Naive thymus-derived CD8-positive, alpha-beta T cell (primary cell): ENCODE measurements at regions not wholly inside any gene's neighbourhood (a gene's known extent, or its start where the extent isn't known, plus 50 kb on each side); places are given as distances from the start of the nearest gene placed in this dataset.

Experiments
- ATAC-seq, 2 donors: fragments of 150-1000 bp; cut with Tn5 transposase in 1 of 2; sonication (Bioruptor Pico), chemical (Tn5 transposase) in 1 of 2; 1 replicate in 1 of 2; 2 replicates in 1 of 2; pipeline ENCODE4 v1.10.0; 2021; ENCODE audit warnings: mild to moderate bottlenecking in 2 of 2, moderate library complexity in 2 of 2
- POLR2A ChIA-PET: fragments of 350-600 bp; sonication (Branson Sonifier 250); formaldehyde crosslinking; loops from one replicate; lab custom pipeline; 2021; ENCODE audit warnings: antibody characterized with exemption; lab: Charles Lee
- DNase-seq, 10 donors: peaks; one replicate each; pipeline versions ENCODE4 v3.0.0 to v3.0.0-alpha.2; 2020 to 2022
- H3K27ac Mint-ChIP-seq, 10 donors: one replicate each; pipeline ENCODE4 v1.8.0; 2020 to 2022; ENCODE audit warnings: mild to moderate bottlenecking in 10 of 10, mixed read lengths in 10 of 10, moderate library complexity in 4 of 10, inconsistent platforms in 1 of 10
- H3K27me3 Mint-ChIP-seq, 5 donors: one replicate each; pipeline ENCODE4 v1.8.0; 2021 to 2022; ENCODE audit warnings: mixed read lengths in 5 of 5
- H3K36me3 Mint-ChIP-seq, 3 donors: one replicate each; pipeline ENCODE4 v1.8.0; 2020 to 2022; ENCODE audit warnings: mixed read lengths in 3 of 3, mild to moderate bottlenecking in 2 of 3, inconsistent platforms in 1 of 3
- H3K4me1 Mint-ChIP-seq, 4 donors: one replicate each; pipeline ENCODE4 v1.8.0; 2021 to 2022; ENCODE audit warnings: mixed read lengths in 4 of 4
- H3K4me3 Mint-ChIP-seq, 10 donors: one replicate each; pipeline ENCODE4 v1.8.0; 2020 to 2022; ENCODE audit warnings: mild to moderate bottlenecking in 10 of 10, mixed read lengths in 10 of 10, moderate library complexity in 6 of 10, inconsistent platforms in 1 of 10
- H3K9me3 Mint-ChIP-seq, 9 donors: one replicate each; pipeline ENCODE4 v1.8.0; 2020 to 2022; ENCODE audit warnings: mixed read lengths in 9 of 9, mild to moderate bottlenecking in 3 of 9, inconsistent platforms in 1 of 9, moderate library complexity in 1 of 9

DNA sequence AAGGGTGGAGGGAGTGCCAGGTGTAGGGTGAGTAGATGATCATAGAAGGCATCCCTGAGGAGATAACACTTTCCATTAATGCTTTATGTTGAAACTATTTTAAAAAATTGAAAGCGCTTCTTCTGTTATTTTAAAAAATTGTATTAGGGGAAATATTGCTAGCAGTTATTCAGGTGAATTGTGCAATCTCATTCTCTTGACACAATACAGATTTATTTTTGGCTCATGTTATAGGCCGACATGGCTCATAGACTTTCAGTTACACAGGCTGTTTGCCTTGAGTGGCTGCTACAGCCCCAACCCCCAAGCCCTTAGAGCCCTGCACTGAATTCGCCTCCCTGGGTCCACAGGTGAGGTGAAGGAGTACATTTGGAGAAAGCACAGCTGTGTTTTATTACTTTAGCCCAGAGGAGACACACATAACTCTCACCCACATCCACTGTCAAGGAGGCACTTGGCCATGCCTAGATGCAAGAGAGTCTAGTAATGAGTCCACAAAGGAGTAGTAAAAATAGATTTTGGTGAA lies 228.2 kb downstream of the RFPL4B start:
- H3K27ac Mint-ChIP-seq, result no peak overlapping the region
- no peaks in the 10 kb centered on the region for H3K4me1 Mint-ChIP-seq
- DNase-seq (no peak), ATAC-seq (no peak)
- H3K36me3 Mint-ChIP-seq, result no peaks in the 10 kb centered on the region
- POLR2A ChIA-PET, result no interaction called here
- no peaks in the 10 kb centered on the region for H3K27me3 Mint-ChIP-seq
- H3K9me3 Mint-ChIP-seq, result peaks cover 0 to 3% (median 0%) of the 10 kb centered on the region in 9 donors
- H3K4me3 Mint-ChIP-seq, result no peak overlapping the region

DNA sequence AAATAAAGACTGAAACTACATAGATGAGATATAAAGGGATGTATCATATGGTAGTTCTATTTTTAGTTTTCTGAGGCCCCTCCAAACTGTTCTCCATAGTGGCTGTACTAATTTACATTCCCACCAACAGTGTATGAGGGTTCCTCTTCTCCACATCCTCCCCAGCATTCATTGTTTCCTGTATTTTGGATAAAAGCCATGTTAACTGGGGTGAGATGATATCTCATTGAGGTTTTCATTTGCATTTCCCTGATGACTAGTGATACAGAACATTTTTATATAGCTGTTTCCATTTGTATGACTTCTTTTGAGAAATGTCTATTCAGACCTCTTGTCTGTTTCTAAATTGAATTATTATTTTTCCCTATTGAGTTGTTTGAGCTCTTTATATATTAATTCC lies 229.3 kb downstream of the RFPL4B start:
- ATAC-seq, result no peak
- Mint-ChIP-seq H3K36me3 (no peaks in the 10 kb centered on the region), H3K4me1 (no peaks in the 10 kb centered on the region), H3K27ac (no peak overlapping the region), H3K4me3 (no peak overlapping the region), H3K9me3 (peaks cover 0 to 3% (median 0%) of the 10 kb centered on the region in 9 donors), H3K27me3 (no peaks in the 10 kb centered on the region)
- DNase-seq, result no peak
- POLR2A ChIA-PET, result no interaction called here

DNA sequence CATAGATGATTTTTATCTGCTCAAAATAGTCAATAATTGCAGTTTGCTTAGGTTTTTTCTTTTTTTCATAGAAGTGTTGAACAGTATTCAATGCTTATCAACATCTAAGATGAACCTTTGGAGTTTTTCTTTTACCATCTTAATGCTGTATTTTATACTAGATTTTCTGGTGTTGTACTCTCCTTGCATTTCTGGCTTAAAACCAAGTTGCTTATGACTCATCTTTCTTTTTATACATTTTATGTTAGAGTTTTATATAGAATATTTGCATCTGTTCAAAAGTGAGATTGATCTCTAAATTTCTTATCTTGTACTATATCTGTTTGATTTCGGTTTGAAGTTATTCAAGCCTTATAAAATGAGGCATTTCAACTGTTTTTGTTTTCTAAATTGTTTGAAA lies 232.5 kb downstream of the RFPL4B start:
- Mint-ChIP-seq H3K36me3 (no peaks in the 10 kb centered on the region), H3K4me3 (no peak overlapping the region), H3K27me3 (no peaks in the 10 kb centered on the region), H3K27ac (no peak overlapping the region), H3K9me3 (peaks cover 0 to 9% (median 3%) of the 10 kb centered on the region in 9 donors), H3K4me1 (no peaks in the 10 kb centered on the region)
- DNase-seq, result no peak
- no peak for ATAC-seq
- POLR2A ChIA-PET, result no interaction called here

DNA sequence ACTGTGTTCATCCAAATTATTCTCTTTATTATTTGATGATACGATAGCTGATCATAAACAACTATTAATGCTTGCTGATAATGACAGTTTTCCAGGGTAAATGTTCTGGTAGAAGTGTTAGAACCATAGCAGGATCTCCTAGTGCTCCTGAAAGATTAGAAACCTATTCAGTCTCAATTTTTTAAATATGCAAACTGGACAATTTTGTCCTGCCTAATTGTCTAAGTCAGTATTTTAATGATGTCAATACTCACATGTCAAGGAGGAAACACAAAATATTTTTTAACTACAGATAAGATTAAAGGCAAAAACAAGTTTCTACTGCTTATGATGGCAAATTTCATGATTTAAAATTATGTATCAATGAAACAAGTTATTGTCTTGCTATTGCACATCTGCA lies 233.9 kb downstream of the RFPL4B start:
- no peak for DNase-seq
- H3K4me3 Mint-ChIP-seq, result no peak overlapping the region
- H3K36me3 Mint-ChIP-seq, result no peaks in the 10 kb centered on the region
- no peaks in the 10 kb centered on the region for H3K4me1 Mint-ChIP-seq
- no peak overlapping the region for H3K27ac Mint-ChIP-seq
- ATAC-seq, result no peak
- peaks cover 0 to 9% (median 4%) of the 10 kb centered on the region in 9 donors for H3K9me3 Mint-ChIP-seq
- POLR2A ChIA-PET, result no interaction called here
- H3K27me3 Mint-ChIP-seq, result no peaks in the 10 kb centered on the region

DNA sequence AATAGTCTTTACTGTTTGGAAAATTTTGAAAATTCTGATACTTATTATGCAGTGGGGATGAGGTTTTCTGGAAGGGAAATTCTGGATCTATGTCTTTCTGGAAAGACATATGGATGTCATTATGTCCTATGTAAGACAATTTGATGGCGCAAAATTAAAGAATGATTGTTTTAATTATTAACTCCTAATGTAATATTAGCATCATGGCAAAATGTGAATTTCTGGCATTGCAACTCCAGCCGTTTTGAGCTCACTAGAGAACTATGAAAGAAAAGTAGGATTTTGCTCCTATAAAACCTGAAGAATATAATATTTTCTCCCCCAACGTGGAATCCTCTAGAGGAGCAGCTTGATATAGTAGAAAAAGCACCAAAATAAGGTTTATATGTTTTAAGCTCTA lies 243.2 kb downstream of the RFPL4B start:
- H3K27ac Mint-ChIP-seq, result no peak overlapping the region
- H3K9me3 Mint-ChIP-seq, result peaks cover 1 to 18% (median 8%) of the 10 kb centered on the region in 9 donors
- peaks cover 0 to 1% (median 0%) of the 10 kb centered on the region in 5 donors for H3K27me3 Mint-ChIP-seq
- DNase-seq (no peak), ATAC-seq (no peak)
- POLR2A ChIA-PET, result no interaction called here
- H3K4me1 Mint-ChIP-seq, result no peaks in the 10 kb centered on the region
- peaks cover 0 to 6% (median 0%) of the 10 kb centered on the region in 3 donors for H3K36me3 Mint-ChIP-seq
- H3K4me3 Mint-ChIP-seq, result no peak overlapping the region

DNA sequence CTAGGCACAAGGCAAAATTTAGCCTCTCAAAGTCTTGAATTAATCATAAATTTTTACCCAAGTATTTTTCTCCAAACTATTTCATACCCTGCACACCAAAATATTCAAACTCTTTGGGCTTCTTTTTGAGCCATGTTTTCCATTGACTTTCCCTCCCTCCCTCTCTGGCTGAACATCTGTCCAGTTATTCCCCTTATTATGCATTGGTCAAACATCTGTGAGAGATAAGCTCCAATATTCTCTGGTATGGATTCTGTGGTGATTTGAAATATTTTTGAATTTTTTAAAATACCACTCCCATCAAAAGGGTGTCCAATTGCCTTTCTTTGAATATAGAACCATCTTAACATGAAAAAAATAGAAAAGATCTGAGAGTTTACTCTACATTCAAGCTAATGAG lies 244.2 kb downstream of the RFPL4B start:
- Mint-ChIP-seq H3K9me3 (peaks cover 2 to 25% (median 9%) of the 10 kb centered on the region in 9 donors), H3K36me3 (peaks cover 0 to 6% (median 0%) of the 10 kb centered on the region in 3 donors), H3K27me3 (peaks cover 0 to 1% (median 0%) of the 10 kb centered on the region in 5 donors), H3K4me1 (no peaks in the 10 kb centered on the region), H3K27ac (no peak overlapping the region), H3K4me3 (no peak overlapping the region)
- POLR2A ChIA-PET, result no interaction called here
- no peak for DNase-seq
- no peak for ATAC-seq

DNA sequence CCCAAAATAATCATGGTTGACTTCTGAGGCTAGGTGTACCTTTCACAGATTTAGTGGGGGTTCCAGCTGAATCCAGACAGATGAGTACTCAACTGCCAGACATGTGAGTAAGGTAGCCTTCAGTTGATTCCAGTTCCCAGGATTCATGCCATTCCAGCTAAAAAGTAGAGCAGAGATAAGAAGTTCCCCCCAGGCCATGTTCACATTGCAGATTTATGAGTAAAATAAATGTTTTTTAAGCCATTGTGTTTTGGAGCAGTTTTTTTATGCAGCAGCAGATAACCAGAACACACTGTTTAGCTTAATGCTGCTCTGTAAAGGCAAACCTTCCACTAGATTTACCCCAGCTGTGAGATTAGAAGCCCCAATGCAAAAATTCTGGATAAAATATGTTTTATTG lies 245.0 kb downstream of the RFPL4B start:
- peaks cover 0 to 1% (median 0%) of the 10 kb centered on the region in 5 donors for H3K27me3 Mint-ChIP-seq
- no peak overlapping the region for H3K4me3 Mint-ChIP-seq

DNA sequence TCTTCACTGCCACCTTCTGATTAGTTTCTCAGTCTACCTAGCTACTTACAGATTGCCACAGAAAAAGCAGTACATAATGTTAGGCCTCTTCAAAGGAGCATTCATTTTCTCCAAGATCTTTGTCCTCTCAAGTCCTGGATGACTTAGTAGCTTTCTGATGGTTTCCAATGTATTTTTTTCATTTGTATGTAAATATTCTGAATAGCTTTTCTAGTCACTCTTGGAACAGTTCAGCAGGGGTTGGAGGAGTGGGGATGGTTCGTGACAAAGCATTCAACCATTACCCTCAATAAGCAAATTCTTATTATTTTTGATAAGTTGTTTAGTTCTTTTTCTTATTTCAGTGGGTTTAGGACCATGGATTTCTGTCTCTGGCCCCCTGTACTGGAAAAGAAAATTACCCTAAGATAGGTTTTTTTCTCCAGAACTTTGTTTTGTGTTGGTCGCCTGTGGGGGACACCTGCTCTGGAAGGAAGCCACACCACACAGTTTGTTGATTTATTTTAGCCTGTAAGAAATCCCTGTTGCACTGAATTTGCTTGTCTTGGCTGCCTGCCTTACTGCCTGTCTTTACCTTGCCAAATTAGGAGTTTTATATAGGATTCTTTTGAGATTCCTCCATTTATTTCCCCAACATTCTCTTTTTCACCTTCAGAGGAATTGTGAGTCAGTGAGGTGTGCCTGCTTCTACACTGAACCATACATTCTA lies 247.9 kb downstream of the RFPL4B start:
- no peak overlapping the region for H3K4me3 Mint-ChIP-seq
- no peak overlapping the region for H3K27ac Mint-ChIP-seq
- peaks cover 0 to 22% (median 9%) of the 10 kb centered on the region in 9 donors for H3K9me3 Mint-ChIP-seq
- ATAC-seq (no peak), DNase-seq (no peak)
- peaks cover 0 to 6% (median 0%) of the 10 kb centered on the region in 3 donors for H3K36me3 Mint-ChIP-seq
- H3K27me3 Mint-ChIP-seq, result peaks cover 0 to 3% (median 0%) of the 10 kb centered on the region in 5 donors
- H3K4me1 Mint-ChIP-seq, result no peaks in the 10 kb centered on the region
- POLR2A ChIA-PET, result no interaction called here

More for the DNA sequence above, 245.0 kb downstream of the RFPL4B start:
- no peaks in the 10 kb centered on the region for H3K4me1 Mint-ChIP-seq
- POLR2A ChIA-PET, result no interaction called here
- no peak for DNase-seq
- H3K27ac Mint-ChIP-seq, result no peak overlapping the region
- peaks cover under 1 to 25% (median 9%) of the 10 kb centered on the region in 9 donors for H3K9me3 Mint-ChIP-seq
- no peak for ATAC-seq
- H3K36me3 Mint-ChIP-seq, result peaks cover 0 to 6% (median 0%) of the 10 kb centered on the region in 3 donors

DNA sequence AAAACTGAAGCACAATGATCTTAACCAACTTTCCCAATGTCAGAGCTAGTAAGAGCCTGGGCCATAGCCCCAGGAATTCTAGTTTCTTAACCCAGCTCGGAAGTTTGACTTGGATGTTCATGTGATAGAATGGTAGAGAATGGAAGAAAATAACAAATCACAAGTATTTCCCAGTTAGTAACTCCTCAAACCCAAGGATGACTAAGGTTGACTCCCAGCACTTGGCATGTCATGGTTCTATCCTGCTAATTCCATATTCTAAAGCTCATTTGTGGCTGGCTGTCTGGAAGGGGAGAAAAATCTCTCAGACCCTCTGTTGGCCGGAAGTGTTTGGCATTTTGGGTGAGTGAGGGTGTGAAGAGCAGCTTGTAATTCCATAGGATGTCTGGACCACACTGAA lies 248.7 kb downstream of the RFPL4B start:
- peaks cover 0 to 3% (median 0%) of the 10 kb centered on the region in 5 donors for H3K27me3 Mint-ChIP-seq
- H3K4me1 Mint-ChIP-seq, result no peaks in the 10 kb centered on the region
- POLR2A ChIA-PET, result no interaction called here
- no peak for DNase-seq
- ATAC-seq, result no peak
- H3K9me3 Mint-ChIP-seq, result peaks cover 0 to 22% (median 8%) of the 10 kb centered on the region in 9 donors
- H3K27ac Mint-ChIP-seq, result no peak overlapping the region
- H3K4me3 Mint-ChIP-seq, result no peak overlapping the region
- H3K36me3 Mint-ChIP-seq, result peaks cover 0 to 6% (median 0%) of the 10 kb centered on the region in 3 donors

DNA sequence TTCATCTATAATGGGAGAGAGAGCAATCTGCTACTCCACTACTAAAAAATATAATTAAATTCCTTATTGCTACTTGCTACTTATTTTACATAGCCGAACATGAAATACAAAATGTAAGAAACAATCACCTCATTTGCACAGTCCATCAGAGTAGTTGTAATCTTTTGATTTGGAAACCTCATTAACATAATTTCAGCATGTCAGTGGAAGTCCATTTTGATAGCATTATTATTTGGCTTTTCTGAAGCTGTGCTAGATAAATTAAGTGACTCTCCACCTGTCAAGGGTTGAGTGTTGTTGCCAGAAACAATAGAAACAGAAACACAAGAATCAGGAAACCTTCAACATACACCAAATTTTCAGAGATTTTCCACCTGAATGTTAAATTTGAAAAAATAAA lies 250.0 kb downstream of the RFPL4B start:
- DNase-seq (no peak), ATAC-seq (no peak)
- no peak overlapping the region for H3K4me3 Mint-ChIP-seq
- H3K4me1 Mint-ChIP-seq, result no peaks in the 10 kb centered on the region
- H3K9me3 Mint-ChIP-seq, result peaks cover 0 to 22% (median 8%) of the 10 kb centered on the region in 9 donors
- peaks cover 0 to 4% (median 0%) of the 10 kb centered on the region in 5 donors for H3K27me3 Mint-ChIP-seq
- H3K27ac Mint-ChIP-seq, result no peak overlapping the region
- H3K36me3 Mint-ChIP-seq, result peaks cover 0 to 6% (median 0%) of the 10 kb centered on the region in 3 donors
- POLR2A ChIA-PET, result no interaction called here

DNA sequence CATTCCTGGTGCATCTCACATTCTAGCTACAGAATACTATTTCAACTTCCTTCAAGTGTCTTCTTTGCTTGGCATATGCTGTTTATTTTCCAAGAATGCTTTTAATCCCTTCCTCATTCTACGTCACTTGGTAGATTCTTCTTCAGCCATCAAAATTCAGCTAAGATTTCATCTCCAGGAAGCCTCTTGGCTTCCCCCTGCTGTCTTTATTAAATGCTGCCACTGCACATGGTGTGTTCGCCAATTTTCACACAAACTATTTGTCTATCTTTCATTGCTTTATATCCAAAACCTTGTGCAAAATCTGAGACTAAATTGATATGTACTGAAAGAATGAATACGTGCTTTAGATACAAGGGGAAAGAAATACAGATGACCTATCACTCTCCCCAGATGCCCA lies 253.0 kb downstream of the RFPL4B start:
- no peak for DNase-seq
- Mint-ChIP-seq H3K36me3 (no peaks in the 10 kb centered on the region), H3K4me3 (no peak overlapping the region), H3K4me1 (no peaks in the 10 kb centered on the region), H3K27me3 (peaks cover 0 to 4% (median 1%) of the 10 kb centered on the region in 5 donors), H3K27ac (no peak overlapping the region), H3K9me3 (peaks cover 0 to 12% (median 4%) of the 10 kb centered on the region in 9 donors)
- POLR2A ChIA-PET, result no interaction called here
- no peak for ATAC-seq

DNA sequence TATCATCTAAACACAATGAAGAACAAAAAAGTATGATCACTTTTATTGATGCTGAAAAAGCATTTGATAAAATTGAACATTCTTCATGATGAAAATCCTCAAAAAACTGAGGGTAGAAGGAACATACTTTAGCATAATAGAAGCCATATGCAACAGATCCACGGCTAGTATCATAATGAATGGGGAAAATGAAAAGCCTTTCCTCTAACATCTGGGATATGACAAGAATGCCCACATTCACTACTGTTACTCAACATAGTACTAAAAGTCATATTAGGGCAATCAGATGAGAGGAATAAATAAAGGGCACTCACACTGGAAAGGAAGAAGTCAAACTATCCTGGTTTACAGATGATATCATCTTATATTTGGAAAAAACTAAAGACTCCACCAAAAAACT lies 256.6 kb downstream of the RFPL4B start:
- Mint-ChIP-seq H3K27me3 (peaks cover 0 to 4% (median 1%) of the 10 kb centered on the region in 5 donors), H3K4me1 (no peaks in the 10 kb centered on the region), H3K4me3 (no peak overlapping the region), H3K27ac (no peak overlapping the region), H3K36me3 (peaks cover 0 to 6% (median 0%) of the 10 kb centered on the region in 3 donors), H3K9me3 (peaks cover 0 to 15% (median 9%) of the 10 kb centered on the region in 9 donors)
- ATAC-seq (no peak), DNase-seq (no peak)
- POLR2A ChIA-PET, result no interaction called here

DNA sequence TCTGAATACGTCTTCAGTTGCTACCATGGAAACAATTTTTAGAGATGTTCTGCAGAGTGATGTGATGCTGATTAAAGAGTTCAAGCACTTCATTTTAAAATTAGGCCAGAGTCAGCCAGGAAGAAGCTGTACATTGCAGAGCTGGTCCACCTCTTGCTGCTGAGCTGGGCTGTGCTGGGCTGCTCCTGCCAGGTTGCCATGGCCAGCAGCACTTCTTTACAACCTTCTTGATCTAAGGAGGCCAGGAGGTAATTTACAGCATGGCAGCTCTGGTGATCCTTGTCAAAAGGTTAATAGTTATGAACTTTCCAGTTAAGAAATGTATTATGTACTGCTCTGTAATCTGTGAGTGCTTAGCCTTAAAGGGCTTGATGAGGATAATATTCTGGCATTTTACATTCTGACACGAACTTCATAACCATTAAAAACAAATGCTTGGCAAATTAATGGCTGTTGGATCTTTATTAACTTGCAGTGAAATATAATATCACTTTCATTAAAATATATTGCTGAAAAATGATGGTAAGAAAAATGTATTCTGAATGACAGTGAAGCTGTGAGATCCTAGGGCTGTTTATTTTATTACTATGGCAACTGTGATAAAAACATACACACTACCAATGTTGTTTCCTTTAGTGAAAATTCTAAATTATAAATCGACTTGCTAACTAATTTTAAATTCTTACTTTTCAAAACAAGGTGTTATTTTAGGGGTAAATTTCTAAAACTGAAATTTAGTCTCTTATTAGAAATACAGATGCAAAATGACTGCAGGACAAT lies 259.7 kb downstream of the RFPL4B start:
- no peaks in the 10 kb centered on the region for H3K4me1 Mint-ChIP-seq
- peaks cover 0 to 1% (median 0%) of the 10 kb centered on the region in 5 donors for H3K27me3 Mint-ChIP-seq
- H3K9me3 Mint-ChIP-seq, result peaks cover 0 to 21% (median 12%) of the 10 kb centered on the region in 9 donors
- no peak overlapping the region for H3K27ac Mint-ChIP-seq
- H3K4me3 Mint-ChIP-seq, result no peak overlapping the region
- DNase-seq (no peak), ATAC-seq (no peak)
- peaks cover 0 to 10% (median 0%) of the 10 kb centered on the region in 3 donors for H3K36me3 Mint-ChIP-seq
- POLR2A ChIA-PET, result no interaction called here
